Stimulated activated CD8-positive, alpha-beta memory T cell treated with anti-CD3 and anti-CD28 coated beads, Interleukin-4, amount 100 ng/mL, for 4 hours (primary cell): ENCODE measurements at regions not wholly inside any gene's neighbourhood (a gene's known extent, or its start where the extent isn't known, plus 50 kb on each side); places are given as distances from the start of the nearest gene placed in this dataset.

ENCODE experiments used
- DNase-seq, 2 donors: peaks; one replicate each; pipeline ENCODE4 v3.0.0-alpha.2; 2020; ENCODE audit warnings: low read depth in 2 of 2, low spot score in 1 of 2

DNA sequence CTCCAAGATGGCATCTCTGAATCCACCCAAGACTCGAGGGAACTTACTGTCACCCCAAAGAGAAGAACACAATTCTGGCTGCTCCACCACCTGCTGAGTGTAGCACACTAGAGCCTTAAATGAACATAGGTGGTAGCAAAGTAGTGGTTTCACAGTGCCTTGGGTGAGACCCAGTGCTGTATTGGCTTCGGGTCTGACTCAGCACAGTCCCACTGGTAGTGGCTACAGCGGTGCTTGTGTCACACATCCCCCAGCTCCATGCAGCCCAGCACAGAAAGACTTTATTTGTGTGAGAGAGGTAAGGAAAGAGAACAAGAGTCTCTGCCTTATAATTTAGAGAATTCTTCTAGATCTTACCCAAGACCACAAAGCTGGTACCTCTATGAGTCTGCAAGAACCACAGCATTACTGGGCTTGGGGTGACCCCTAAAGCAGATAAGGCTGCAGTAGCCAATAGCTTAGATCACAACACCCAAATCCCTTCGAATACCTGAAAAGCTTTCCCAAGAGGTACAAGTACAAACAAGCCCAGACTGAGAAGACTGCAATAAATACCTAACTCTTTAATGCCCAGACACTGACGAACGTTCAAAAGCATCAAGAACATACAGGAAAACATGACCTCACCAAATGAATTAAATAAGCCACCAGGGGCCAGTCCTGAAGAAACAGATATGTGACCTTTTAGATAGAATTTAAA lies 83.3 kb upstream of the SLC38A4 start:
- DNase-seq = no peak

- DNase-seq = no peak
Measured at GRCh38 chr12:46910830-46911229, 85.0 kb upstream of the SLC38A4 start.

GRCh38 chr12:46914336-46914735 lies 88.5 kb upstream of the SLC38A4 start:
- no peak for DNase-seq

GRCh38 chr12:46915082-46915481 lies 89.3 kb upstream of the SLC38A4 start:
- no peak for DNase-seq

DNA sequence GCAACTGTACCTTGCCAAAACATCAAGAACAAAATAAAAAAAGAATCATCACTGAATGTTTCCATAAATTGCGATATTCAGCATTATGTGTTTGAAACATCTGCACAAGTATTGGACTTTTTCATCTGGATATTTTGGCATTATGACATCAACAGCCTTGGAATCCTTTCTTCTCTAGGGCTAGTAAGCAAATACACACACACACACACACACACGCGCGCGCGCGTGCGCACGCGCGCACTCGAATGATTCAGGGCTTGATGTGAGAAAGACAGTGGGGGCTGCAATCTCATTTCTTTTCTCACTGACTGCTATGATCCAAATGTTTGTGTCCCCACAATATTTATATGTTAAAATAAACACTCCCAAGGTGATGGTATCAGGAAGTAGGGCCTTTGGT lies 90.0 kb upstream of the SLC38A4 start:
- no peak for DNase-seq

DNA sequence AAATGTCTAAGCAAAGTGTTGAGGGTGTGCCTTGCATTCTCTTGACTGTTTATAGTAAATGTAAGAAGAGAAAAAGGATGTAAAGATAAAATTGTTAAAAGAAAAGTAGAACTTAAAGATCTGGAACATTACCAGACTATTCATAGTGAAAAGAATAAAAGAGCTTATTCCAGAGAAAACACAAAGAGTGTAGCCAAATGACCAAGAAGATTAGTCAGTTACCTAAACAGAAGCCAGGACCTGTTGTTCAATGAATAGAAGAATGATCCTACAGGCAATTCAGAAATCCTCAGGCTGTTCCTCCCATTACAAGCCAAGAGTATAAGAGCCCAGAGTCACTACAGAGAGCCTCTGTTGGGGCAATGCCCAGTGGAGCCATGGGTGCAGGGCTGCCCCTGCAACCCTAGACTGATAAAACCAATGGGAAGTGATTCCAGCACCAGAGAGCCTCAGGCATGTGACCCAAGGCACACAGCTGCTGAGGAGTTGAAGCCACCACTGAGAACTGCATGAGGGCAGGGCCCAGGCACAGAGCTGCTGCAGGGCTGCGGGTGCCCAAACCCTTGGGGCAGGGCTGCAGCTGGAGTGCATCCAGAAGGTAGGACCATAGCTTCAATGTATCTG lies 91.1 kb upstream of the SLC38A4 start:
- DNase-seq = no peak

GRCh38 chr12:46917821-46918220 lies 92.0 kb upstream of the SLC38A4 start:
- DNase-seq = no peak

DNA sequence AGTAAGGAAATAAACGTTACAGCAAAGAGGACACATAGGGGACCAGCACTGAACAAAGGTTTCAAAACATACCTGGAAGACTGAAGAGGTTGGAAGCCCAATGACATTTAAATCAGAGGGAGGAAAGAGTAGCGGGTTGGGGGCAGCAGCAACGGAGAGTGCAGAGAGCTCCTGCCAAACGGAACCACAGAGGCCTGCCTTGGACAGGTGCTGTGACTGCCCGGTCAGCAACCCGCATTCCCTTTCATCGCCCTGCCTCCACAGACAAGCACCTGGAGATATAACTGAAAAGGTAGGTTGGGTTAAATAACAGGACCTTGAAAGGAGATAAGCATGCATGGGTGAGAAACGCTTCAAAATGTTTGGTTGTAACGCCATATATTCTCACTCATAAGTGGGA lies 92.8 kb upstream of the SLC38A4 start:
- no peak for DNase-seq

GRCh38 chr12:46919666-46920400 lies 94.0 kb upstream of the SLC38A4 start:
- DNase-seq = no peak

DNA sequence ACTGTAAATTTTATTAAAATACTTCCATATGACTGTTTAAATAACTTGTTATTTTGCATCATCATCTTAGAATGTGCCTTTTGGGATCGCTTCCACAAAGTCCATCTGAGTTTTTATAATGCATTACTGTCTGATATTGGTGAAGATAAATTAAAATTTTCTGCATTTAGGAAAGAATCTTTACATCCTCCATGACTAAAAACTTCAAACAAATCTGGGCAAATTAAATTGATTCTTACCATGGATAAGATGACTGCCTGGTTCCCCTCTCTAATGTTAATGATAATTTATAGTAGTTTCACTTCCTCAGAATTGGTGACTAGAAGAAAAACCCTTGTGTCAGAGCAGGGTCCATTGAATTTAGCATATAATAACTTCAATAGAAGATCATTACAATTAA lies 94.7 kb upstream of the SLC38A4 start:
- no peak for DNase-seq

DNA sequence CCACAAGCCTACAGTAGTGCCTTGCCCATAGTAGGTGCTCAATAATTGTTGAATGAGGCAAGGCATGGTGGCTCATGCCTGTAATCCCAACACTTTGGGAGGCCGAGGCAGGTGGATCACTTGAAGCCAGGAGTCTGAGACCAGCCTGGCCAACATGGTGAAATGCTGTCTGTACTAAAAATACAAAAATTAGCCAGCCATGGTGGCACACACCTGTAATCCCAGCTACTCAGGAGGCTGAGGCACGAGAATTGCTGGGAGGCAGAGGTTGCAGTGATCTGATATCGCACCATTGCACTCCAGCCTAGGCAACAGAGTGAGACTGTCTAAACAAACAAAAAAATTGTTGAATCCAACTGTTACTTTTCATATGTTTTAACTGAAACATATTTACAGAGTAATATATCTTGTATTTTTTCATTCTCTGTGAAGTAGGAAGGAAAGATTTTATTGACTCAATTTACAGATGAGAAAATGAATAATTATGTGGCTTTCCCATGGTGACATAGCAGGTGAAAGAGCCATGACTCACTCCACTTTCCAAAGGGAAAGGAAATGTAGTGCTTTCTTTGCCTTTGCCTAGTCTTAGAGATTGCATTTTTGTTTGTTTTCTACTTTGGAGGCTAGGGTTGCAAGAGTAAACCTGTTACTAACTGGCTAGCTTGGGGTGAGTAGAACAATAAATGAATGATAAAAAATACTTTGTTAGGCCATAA lies 95.4 kb upstream of the SLC38A4 start:
- DNase-seq = no peak

GRCh38 chr12:46921764-46922133 lies 96.0 kb upstream of the SLC38A4 start:
- DNase-seq = no peak

DNA sequence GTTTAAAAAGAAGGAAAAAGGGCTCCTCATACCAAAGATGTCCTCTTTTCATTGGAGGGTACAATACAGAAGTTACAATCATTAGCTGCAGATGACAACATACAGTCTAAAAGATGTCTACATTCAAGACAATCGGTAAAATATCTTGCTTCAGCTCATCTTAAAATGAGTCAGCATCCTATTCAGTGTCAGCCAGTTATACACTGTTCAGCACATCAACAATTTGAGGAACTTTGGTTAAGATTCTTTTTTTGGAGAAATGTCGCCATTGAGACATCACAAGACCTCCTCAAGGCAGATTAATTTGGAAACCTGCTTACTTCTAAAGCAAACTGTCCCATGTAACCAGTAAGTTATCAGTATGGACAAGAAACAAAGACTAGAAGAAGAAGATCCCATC lies 100.7 kb upstream of the SLC38A4 start:
- no peak for DNase-seq

DNA sequence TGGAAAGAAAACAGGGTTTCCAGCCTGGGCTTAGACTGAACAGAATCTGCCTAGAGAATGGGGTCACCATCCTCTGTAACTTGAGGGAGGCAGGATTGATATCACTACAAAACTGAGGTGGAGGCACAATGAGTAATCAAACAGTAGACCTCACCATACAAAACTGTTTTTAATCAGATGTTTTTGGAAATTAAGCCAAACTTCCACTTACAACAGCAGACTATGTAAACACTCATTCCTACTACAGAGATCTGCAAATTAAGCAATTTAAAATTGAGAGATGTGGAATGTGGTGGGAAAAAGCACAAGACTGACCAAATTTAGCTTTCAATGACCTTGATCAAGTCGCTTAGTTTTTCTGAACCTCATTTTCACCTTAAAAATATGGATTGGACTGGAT lies 104.3 kb upstream of the SLC38A4 start:
- DNase-seq = no peak

DNA sequence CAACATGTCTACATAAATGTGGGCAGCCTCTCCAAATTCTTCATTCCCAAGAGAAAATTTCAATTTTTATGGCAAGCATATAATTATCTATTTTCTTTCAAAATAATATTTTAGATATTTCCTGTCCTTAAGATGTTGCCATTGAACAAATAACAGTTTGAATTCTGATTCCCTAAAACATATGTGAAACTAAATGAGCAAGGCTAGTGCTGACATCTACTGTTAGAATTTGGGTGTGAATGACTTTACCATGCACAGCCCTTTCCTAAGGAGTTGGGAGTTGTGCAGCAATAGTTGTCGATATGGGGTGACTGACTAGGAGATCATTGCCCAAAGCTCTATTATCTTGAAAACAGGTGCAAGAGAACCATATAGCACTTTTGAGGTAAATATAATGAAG lies 108.2 kb upstream of the SLC38A4 start:
- no peak for DNase-seq

- no peak for DNase-seq
Measured at GRCh38 chr12:46934374-46935111, 108.7 kb upstream of the SLC38A4 start.

- DNase-seq = no peak
Measured at GRCh38 chr12:46935271-46935847, 109.6 kb upstream of the SLC38A4 start.

- DNase-seq = no peak
Measured at GRCh38 chr12:46936042-46936441, 110.2 kb upstream of the SLC38A4 start.

GRCh38 chr12:46938071-46938678 lies 112.4 kb upstream of the SLC38A4 start:
- DNase-seq = no peak

GRCh38 chr12:46941981-46942380 lies 116.2 kb upstream of the SLC38A4 start:
- DNase-seq = no peak
